Fibroblast of pulmonary artery (primary cell): ENCODE measurements at regions not wholly inside any gene's neighbourhood (a gene's known extent, or its start where the extent isn't known, plus 50 kb on each side); places are given as distances from the start of the nearest gene placed in this dataset.

ENCODE experiments used
- DNase-seq: peaks from one replicate; pipeline ENCODE4 v3.0.0-alpha.2; 2010; ENCODE audit warnings: low read depth
- H3K4me3 ChIP-seq: replicated peaks from 2 replicates; pipeline ENCODE4 v1.5.1; 2011; ENCODE audit warnings: low read depth, mild to moderate bottlenecking, control low read depth, low read length, moderate library complexity
- TF ChIP-seq, protein P1 (sequence below): IDR thresholded peaks from 2 replicates; pipeline ENCODE4 v1.5.1; 2011; ENCODE audit warnings: mild to moderate bottlenecking, control low read depth, low read length, inconsistent platforms; ENCODE audit errors: missing control alignments

DNA sequence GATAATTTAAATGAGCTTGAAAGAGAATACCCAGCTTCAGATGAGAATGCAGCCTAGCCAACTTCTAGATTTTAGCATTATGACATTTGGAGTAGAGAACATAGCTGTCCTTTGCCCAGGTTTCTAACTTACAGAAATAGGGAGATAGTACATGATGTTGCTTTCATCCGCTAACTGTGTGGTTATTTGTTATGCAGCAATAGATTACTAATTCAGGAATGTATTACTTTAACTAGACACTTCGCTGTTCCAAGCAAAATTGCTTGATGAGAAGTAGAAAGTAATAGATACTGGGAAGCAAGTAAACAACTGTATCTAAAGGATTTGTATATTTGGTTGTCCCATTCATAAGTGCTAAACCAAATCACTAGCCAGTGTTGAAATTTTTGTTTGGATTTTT, 790.9 kb upstream of the PRR20A start:
- no peak overlapping the region for H3K4me3 ChIP-seq
- DNase-seq, result no peak
- TF ChIP-seq, protein P1, sequence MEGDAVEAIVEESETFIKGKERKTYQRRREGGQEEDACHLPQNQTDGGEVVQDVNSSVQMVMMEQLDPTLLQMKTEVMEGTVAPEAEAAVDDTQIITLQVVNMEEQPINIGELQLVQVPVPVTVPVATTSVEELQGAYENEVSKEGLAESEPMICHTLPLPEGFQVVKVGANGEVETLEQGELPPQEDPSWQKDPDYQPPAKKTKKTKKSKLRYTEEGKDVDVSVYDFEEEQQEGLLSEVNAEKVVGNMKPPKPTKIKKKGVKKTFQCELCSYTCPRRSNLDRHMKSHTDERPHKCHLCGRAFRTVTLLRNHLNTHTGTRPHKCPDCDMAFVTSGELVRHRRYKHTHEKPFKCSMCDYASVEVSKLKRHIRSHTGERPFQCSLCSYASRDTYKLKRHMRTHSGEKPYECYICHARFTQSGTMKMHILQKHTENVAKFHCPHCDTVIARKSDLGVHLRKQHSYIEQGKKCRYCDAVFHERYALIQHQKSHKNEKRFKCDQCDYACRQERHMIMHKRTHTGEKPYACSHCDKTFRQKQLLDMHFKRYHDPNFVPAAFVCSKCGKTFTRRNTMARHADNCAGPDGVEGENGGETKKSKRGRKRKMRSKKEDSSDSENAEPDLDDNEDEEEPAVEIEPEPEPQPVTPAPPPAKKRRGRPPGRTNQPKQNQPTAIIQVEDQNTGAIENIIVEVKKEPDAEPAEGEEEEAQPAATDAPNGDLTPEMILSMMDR, result no peak

DNA sequence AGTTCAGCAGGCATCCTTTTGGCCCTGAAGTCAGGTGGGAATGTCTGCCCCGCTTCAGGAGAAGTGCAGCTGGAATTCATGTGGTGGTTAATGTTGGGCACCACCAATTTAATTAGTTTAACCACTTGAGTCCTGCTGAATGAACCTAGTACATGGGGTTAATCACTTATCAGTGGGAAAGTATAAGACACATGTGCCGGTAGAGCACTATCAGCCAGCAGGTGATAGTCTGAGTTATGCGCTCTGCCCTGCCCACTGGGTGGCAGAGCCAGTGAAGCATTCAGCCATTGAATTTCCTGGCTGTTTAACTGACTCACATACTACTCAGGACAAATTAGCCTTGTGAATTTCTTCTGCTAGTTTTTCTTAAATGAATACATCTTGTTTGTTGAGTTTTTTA, 789.7 kb upstream of the PRR20A start:
- TF ChIP-seq, protein P1, result no peak
- DNase-seq, result no peak
- no peak overlapping the region for H3K4me3 ChIP-seq

DNA sequence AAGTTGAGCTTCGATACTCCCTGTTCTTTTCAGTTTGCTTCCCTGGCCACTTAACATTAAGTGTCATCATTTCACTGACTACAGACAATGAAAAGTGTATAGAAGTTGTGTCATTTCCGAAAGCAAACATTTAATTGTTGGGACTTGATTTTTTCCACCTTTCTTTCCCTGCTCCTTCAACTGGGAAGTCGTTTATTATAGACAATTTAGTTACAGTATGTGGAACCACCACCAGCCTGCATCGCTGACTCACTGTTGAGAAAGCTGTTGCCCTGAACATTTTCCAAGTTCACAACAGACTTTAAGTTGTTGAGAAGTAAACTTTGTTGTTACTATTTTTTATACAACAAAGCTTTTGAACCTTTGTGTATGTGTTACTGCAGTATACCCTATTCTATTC, 788.4 kb upstream of the PRR20A start:
- no peak overlapping the region for H3K4me3 ChIP-seq
- TF ChIP-seq, protein P1, result no peak
- no peak for DNase-seq

DNA sequence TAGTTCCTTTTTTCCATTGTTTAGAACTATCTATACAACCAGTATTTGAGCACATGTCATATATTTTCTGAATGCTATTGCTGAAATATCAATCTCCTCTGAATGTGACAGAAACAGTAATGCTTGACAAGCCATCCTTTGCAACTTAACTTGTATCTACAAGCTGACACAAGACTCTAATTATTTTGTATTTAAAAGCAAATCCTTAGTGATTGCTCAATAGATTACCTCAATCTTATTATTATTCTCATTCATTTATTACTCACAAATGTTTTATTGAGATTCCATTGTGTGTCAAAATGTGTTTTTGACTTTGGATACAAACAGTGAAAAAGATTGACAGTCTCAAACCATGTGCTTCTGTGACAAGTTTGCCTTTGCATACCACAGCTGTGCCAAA, 787.8 kb upstream of the PRR20A start:
- DNase-seq, result no peak
- H3K4me3 ChIP-seq, result no peak overlapping the region
- TF ChIP-seq, protein P1, result no peak

DNA sequence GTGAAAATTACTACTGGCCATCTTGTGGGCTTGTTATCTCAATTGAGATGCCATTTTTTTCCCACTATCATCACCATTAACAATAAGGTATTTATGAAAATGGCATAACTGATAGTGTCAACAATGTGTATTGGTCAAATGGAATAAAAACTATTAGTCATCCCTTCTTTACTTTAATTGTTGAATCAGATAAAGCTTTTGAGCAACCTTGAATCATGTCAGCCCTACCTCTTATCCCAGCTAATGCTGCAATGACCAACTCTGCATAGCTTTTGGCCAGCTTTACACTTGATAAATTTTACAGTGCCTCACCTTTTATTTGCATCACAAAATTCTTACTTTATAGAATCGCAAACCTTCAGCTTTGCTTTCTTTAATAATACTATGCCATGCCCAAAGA, 784.0 kb upstream of the PRR20A start:
- TF ChIP-seq, protein P1, result no peak
- no peak for DNase-seq
- no peak overlapping the region for H3K4me3 ChIP-seq

DNA sequence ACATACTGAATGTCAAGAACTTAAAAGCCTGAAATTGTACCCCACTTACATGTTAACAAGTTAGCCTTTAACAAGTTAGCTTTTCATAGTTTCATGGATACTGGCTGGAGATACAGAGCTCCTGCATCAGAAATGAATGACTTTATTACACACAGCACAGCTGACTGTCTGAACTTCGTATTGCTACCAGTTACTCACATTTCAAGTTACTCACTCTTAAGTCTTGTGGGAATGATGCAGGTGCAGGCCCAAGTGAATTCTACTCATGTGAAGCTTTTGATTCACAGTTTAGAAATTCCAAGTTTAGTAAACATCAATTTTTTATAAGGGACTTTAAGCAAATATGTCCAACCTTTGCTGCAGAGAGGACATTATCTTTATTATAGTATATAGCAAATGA, 762.2 kb upstream of the PRR20A start:
- no peak for DNase-seq
- TF ChIP-seq, protein P1, result no peak
- no peak overlapping the region for H3K4me3 ChIP-seq

DNA sequence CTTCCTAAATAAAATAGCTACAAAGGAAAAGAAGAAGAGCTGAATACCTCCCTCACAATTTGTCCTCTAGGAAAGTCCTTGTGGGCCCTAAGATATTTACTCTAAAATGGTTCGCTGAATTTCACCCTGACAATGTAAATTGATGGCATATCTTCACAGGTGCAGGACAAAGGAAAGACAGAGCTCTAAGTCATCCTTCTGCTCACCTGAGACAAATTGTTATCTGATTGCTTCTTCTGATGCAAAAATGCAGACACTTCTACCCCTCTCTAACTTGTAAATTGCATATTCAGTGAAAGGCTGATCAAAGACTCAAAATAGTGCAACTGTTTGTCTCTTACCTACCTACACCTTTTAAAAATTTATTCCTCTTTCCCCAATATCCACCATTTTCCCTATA, 747.2 kb upstream of the PRR20A start:
- no peak for DNase-seq
- H3K4me3 ChIP-seq, result no peak overlapping the region
- TF ChIP-seq, protein P1, result no peak
